ENCODE measurements at regions not wholly inside any gene's neighbourhood (a gene's known extent, or its start where the extent isn't known, plus 50 kb on each side); places are given as distances from the start of the nearest gene placed in this dataset.
"Not testable (repeated sequence)": the region's sequence is repeated elsewhere in the genome, so short reads cannot be mapped to it uniquely, and the experiment has no call there.

DNA sequence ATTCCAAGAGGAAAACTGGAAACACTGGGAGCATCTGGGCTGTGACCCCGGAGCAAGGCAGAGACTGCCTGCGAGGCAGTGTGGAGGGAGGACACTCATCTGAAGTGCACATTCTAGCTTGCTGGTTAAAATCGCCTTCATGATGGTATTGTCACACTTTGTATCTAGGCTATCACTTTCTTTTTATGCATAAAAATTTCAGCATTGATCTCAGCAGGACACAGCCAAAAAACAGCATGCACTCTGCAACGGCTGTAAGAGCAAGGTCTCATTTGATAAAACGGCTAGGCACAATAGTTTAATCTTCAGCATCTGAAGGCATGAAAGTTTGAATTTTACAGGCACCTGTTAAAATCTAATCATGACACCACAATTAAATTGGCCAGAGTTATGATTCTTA, 110.8 kb upstream of the IRX1 start:
- DNase-seq (ENCODE audit: low read depth in 2 of 2): no peak

DNA sequence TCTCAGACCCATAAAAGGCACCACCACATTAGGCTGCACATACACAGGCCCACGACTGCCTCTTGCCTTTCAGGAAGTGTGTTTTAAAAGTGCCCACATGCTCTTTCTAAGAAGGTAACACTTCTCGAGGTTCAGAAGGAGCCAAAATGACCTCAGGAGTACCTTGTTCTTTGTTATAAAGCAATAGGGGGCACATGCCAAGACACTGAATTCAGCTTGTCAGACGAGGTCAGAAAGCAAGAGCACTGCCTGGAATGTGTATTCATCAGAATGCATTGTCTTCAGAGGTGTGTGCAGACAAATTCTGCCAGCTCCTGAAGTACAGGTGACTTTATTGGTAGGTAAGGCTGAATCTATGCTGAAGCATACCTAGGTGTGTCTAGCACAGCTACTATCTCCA, 114.5 kb upstream of the IRX1 start:
- no peak for DNase-seq (ENCODE audit: low read depth in 2 of 2)

DNA sequence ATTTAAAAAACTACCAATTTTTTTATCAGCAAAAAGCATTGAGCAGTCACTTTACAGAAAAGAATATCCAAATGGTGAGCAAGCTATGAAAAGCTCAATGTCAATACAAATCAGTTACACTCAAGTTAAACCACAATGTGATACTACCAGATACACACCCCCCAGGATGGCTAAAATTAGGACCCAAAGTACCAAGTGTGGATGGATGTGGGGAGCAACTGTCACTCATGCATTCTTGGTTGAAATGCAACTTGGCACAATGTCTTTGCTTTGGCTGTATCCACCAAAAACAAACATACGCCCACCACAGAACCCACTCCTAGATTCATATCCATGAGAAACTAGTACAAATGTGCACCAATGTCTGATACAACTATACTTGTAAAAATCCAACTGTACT, 120.0 kb upstream of the IRX1 start:
- DNase-seq (ENCODE audit: low read depth in 2 of 2): no peak

DNA sequence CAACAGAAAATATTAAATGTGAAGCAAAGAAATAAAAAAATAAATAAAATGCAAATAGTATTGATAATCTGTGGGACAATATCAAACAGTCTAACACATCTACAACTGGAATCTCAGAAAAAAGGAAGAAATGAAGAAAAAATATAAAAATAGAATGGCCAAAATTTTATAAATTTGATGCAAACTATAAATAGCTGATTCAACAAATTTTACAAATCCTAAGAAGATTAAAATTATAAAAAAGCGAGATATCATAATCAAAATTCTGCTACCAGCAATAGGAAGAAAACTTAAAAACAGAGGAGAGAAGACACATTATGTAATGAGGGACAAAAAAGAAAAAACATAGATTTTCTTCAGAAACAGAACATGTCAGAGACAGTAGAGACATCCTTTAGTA, 129.2 kb upstream of the IRX1 start:
- no peak for DNase-seq (ENCODE audit: low read depth in 2 of 2)

DNA sequence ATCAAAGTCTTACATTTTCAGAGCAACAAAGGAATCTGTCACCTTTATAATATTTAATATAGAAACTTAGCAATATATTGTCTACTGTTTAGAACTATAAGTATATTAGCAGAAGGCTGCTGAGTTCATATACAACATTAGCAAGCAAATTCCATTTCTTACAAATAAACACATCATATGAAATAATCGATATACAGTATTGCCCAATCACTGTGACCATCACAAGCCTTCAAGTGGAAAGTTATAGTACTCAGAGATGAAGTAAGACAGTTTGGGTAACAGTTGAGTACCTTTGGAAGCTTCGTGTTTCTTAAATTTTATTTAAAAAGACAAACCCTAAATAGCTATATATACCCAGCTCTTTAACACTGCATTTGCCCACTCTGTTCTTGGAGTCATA, 135.2 kb upstream of the IRX1 start:
- no peak for DNase-seq (ENCODE audit: low read depth in 2 of 2)

DNA sequence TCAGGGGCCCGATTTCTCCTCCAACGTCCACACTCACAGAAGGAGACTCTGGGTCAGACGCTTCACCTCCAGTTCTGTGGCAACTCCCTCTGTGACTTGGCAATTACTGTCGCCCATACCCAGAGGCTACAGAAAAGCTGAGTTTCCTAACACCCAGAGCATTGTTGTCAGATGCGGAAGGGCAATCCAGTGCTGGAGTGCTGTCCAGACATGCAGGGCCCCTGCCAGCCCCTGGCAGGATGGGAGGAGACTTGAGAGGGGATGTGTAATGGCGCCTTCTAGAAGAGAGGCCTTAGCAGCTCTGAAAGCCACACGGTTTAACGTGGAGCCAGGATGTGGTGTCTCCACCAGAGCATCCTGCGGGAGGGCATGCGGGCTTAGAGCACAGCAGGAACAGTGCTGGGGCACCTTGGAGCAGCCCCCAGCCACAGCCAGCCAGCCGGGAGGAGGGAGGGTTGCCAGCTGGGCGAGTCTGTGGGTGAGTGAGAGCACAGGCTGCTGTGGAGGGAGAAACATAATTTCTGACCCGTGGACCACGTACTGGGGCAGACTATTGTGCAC, 139.4 kb upstream of the IRX1 start:
- no peak for DNase-seq (ENCODE audit: low read depth in 2 of 2)

DNA sequence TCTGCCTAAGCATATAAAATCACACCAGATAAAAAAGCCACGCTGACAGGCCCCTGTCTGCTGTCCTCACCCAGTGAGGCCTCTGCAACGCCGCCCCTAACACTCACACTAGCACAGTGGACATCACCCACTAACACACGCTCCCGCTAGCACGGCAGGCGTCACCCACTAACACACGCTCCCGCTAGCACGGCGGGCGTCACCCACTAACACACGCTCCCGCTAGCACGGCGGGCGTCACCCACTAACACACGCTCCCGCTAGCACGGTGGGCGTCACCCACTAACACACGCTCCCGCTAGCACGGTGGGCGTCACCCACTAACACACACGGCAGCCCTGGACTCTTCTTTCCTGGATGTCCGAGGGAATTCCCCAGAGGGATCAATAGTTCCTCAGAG, 141.6 kb upstream of the IRX1 start:
- DNase-seq (ENCODE audit: low read depth in 2 of 2): not testable (repeated sequence)

DNA sequence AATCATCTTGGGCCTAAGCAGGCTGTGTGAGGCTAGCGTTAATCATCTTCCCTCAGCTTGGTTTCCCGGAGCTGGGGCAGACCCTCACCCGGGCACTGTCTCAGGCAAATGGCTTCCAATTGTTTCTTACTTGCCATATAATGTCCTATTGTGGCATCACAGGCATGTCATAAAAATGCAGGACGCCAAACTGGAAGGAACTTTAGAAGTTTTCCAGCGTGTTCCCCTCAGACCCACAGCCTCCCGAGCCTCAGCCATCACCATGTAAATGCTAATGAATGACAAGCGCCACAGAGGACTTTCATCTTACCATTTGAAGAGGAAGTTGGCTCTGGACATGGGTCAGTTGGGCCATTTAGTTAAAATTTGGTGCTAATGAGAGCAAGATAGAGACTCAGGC, 143.0 kb upstream of the IRX1 start:
- DNase-seq (ENCODE audit: low read depth in 2 of 2): no peak

DNA sequence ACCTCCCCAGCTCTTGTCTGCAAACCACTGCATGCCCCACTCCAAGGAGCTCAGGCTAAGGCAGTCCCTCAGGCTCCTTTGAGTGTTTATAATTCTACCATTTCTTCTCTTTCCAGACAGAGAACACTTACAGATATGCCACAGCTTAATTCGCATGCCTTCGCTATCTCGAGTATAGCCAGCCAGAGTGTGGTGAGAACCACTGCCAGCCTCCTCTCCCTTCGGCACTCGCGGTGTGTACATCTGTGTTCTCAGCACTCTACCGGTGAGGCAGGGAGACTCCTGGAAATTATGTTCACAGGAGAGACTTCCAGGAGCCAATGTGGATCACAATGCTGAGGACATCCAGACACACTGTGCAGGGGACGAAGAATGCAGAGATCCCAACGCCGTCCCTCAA, 143.7 kb upstream of the IRX1 start:
- DNase-seq (ENCODE audit: low read depth in 2 of 2): no peak

DNA sequence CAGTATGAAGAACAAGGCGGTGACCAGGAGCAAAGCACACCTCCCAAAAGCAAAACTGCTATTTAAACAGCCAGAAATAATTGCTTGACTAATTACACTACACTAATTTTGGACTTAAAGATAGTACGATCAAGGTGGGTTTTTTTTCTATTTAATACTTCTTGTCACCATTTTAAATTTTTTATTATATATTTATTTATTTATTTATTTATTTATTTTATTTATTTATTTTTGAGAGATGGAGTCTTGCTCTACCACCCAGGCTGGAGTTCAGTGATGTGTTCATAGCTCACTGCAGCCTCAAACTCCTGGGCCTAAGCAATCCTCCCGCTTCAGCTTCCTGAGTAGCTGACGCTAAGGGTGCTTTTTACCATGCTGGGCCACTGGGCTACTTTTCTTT, 146.2 kb upstream of the IRX1 start:
- DNase-seq (ENCODE audit: low read depth in 2 of 2): no peak

DNA sequence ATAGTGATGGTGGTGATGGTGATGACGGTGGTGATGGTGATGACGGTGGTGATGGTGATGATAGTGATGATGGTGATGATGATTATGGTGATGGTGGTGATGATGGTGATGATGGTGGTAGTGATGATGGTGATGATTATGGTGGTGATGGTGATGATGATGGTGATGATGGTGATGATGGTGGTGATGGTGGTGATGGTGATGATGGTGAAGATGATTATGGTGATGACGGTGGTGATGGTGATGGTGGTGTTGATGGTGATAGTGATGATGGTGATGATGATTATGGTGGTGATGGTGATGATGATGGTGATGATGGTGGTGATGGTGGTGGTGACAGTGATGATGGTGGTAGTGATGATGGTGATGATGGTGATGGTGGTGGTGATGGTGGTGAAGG, 149.2 kb upstream of the IRX1 start:
- no peak for DNase-seq (ENCODE audit: low read depth in 2 of 2)

DNA sequence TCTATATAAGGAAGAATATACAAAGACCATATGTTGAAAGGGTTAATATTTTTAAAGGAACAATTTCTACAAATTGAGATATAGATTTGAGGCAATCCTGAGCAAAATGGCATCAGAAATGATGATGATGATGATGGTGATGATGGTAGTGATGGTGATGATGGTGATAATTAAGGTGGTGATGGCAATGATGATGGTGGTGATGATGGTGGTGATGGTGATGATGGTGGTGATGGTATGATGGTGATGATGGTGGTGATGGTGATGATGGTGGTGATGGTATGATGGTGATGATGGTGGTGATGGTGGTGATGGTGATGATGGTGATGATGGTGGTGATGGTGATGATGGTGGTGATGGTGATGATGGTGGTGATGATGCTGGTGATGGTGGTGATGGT, 150.1 kb upstream of the IRX1 start:
- DNase-seq (ENCODE audit: low read depth in 2 of 2): not testable (repeated sequence)

DNA sequence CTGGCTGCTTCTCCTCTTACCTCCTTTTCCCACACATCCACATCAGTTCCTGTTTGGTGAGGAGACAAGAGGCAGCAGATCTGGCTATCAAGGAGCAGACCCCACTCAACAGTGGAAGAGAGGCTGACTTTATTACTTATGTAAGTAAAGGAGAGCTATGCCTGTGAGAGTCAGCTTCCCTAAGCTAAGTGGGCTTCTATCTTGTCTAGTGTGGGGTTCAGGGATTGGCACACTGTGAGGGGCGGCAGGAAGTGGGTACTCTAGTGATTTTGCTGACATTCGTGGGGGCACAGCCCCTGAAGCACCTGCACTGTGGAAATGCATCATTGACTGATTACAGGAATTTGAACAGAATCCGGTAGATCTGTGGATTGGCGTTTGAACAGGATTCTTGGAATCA, 163.5 kb upstream of the IRX1 start:
- DNase-seq (ENCODE audit: low read depth in 2 of 2): no peak

DNA sequence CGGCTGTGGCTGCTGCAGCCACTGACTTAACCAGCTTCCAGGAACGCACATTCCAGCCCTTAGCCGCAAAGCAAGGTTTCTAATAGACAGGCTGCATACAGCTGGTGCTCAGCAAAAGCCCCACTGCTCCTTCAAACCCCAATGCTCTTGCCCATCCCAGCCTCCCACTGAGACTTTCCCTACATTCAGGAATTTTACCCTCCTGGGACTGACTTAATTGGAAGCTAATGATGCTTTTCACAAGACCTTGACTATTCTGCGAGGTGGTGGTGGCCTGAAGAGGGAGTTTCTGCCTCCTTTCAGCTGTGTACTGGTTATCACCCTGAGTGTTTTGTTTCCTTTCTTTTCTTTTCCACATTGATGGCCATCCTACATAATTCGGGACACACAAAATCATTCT, 164.9 kb upstream of the IRX1 start:
- DNase-seq (ENCODE audit: low read depth in 2 of 2): no peak

DNA sequence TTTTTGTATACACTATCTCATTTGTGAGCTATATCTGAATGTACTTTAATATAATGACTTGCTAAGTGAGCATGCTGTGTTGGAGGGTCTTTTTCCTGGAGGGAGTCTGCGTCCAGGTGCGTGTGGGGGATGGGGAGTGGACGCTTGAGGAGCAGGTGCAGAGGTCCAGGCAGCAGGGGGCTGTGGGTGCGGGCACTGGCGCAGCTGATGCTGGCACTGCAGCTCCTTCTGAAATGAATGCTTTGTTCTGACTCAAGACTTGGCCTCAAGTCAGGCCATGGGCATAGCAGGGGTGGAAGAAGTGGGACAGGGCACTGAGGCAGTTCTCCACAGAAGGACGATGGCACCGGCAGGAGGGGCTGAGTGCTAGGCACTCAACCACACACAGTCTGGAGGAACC, 165.7 kb upstream of the IRX1 start:
- DNase-seq (ENCODE audit: low read depth in 2 of 2): no peak

DNA sequence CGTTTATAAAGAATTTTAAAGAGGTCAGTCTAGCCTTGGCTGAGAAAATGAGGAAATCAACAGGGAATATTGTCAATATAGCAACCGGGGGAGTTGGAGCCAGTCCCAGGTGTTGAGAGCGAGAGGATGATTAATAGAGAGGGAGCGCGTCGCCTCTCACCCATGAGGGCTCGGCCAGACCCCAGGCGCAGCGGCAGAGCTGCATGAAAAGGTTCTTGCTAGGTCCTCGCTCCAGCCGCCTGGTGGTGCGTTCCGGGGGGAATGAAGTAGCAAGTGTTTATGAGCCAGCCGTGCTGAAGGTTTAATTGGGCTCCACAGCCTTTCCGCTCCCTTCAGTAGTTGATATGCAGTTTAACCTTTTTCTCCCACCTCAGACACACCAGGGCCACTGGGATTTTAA, 167.3 kb upstream of the IRX1 start:
- DNase-seq (ENCODE audit: low read depth in 2 of 2): no peak

DNA sequence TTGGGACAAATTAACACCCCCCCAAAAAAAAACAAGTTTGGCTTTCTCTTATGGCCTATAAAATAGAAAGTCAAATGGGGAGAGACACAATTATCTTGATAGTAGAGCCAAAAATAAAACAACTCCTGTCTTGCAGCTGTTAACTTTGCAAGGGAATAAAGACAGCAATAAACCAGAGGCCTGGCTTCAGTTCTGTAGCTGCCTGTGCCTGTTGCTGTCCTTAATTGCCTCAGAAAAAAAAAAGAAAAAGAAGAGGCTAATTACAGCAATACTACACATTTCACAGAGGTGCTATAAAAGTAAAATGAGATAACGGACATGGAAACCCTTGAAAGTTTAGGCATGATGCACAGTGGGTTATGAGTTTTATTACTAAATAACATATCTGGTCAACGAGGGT, 170.7 kb upstream of the IRX1 start:
- DNase-seq (ENCODE audit: low read depth in 2 of 2): no peak

DNA sequence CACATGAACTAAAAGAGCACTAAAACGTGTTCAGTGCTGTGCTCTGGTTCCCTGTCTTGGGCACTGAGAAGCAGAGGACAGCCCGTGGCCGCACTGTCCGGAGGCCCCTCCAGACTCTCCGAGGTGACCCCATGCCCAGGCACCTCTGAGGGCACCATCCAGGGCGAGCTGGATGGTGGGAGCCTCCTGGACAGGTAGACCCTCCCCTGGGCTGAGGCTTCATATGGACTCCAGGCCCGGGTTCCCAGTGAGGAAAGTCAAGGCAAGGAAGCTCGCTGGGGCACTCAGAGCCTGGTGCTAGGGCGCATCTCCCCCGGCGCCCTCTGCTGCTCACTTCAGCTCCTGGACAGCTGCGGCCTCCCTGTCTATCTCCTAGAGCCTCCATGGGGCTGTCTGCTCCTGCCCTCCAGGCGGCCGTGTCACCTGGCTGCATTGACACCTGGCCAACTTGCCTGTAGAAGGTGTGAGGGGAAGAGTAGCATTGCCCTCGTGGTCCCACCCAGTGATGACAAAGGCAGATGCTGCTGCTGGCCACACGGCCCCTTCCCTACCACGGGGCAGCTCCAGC, 178.2 kb upstream of the IRX1 start:
- no peak for DNase-seq (ENCODE audit: low read depth in 2 of 2)

DNA sequence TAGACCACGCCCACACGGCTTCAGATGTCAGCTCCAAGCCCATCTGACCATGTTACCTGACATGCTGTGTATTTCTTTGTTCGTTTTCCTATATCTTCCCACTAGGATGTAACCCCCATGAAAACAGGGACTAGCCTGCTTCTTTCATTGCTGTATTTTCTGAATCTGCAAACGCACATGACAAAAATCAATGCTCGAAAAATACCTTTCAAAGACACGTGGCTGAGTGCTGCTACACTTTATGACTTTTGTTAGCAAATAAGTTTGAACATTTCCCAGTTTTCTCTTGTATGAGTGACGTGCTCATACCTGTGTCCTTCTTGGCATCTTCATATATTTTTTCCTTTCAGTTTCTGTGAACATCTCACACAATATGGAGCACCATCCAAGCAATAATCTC, 181.3 kb upstream of the IRX1 start:
- DNase-seq (ENCODE audit: low read depth in 2 of 2): no peak

DNA sequence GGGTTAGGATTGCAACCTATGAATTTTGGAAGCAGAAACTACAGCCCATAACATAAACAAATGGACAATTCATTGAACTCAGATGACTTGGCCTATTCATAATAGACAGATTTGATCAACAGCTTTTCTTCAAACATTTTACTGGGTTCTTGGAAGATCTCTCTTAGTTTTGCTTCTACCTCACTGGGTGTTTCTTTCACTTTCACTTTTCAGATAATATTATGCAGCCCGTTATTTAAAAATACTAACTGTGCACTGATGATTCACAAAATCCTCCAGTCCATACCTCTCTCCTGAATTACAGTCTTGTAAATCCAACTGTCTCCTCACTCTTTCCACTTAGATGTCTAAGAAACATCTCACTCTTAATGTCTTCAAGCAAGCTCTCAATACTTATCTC, 183.5 kb upstream of the IRX1 start:
- DNase-seq (ENCODE audit: low read depth in 2 of 2): no peak

DNA sequence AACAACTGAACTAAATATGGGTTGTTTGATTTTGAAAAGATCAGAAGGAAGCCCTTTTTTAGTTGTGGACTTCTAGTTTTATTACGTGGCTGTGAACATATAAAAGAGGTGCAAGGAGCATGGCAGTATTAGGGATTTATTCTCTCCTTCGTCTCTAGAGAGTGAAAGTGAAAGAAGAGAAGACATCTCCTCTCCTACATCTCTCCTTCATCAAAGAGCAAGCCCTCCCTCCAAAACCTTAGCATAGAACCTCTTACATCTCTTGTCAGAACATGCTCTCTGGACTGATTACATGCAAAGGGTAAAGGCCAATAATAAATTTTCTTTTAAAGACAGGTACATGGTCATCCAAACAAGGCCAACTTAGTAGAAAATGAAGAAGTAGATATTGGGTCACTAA, 184.3 kb upstream of the IRX1 start:
- DNase-seq (ENCODE audit: low read depth in 2 of 2): no peak

DNA sequence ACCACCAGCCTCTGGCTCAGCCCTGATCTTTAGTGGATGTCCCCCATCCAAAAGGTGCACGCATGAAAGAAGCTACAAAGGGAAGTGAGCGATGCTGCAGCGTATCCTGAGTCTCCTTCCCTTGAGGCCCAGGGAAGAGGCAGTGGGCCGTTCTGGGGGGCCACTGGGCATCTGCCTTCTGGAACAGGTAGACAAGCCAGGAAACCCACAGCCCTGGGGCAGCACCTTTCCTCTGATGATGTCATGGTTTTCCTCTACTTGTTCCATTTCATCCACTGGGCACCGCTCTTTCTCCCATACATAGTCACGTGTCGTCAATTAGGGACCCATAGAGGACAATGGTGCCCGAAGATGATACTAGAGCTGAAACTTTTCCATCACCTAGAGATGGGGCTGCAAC, 194.0 kb upstream of the IRX1 start:
- no peak for DNase-seq (ENCODE audit: low read depth in 2 of 2)

DNA sequence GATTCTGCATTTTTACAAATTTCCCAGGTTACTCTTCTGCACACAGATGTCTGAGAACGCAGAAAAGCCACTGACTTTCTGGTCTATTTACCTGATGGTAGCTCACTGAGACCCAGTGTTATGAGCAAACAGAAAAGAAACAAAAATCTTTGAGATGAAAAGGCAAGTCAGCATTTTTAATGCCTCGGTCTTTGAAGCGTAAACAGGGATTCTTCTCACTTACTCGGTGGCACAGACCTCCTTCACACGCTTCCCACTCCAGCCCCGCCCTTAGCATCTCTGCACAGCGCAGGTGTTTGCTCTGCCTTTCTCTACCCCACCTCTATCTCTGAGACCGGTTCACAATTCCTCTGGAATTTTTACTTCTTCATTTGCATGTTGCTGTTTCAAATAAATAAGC, 195.0 kb upstream of the IRX1 start:
- no peak for DNase-seq (ENCODE audit: low read depth in 2 of 2)

DNA sequence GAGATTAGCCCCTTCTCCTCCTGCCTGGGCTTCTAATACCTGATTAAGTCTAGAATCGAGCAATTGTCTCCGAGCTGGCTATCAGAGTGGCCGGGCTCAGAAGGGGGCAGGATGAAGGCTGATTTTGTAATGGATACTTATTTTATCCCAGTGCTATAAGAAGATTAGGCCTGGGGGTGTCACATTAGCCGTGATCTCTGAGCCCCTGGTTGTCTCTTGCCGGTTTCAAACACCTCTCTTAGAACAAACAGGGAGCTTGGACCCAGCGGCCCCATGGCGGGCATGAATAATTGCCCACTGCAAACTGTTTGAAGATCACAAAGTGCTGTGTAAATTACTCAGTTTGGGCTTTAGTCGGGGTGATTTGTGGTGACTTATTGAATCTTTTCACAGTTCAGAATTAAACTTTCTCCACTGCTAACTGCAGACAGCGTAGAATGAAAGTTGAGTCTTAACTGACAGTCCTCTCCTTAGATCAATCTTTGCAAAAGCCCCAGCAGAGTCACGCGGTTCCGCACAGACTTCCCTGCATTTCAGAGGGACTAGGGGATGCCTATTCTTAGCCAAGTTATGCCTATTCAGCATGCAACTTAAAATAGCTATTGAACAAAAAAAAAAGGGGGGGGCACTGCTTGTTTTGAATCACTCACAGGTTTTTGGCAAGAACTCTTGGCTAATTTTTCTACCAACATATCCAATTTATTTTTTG, 200.6 kb upstream of the IRX1 start:
- DNase-seq (ENCODE audit: low read depth in 2 of 2): no peak
